Thyroid gland (tissue), 4 donors: ENCODE measurements at regions not wholly inside any gene's neighbourhood (a gene's known extent, or its start where the extent isn't known, plus 50 kb on each side); places are given as distances from the start of the nearest gene placed in this dataset.

Experiments
- CTCF ChIP-seq, 6 experiments: fragments of 200-600 bp in 3 of 6; fragments of 450-650 bp in 3 of 6; sonication (generic) in 3 of 6; IDR thresholded peaks; one replicate each; pipeline ENCODE4 v1.5.1; 2016 to 2019; ENCODE audit warnings: antibody characterized with exemption in 6 of 6, mild to moderate bottlenecking in 2 of 6, inconsistent platforms in 1 of 6, moderate library complexity in 1 of 6
- POLR2A ChIP-seq, 2 donors: fragments of 450-650 bp; IDR thresholded peaks; one replicate each; pipeline ENCODE4 v1.6.1; 2017; ENCODE audit warnings: antibody characterized with exemption in 2 of 2, mild to moderate bottlenecking in 2 of 2, moderate library complexity in 1 of 2

- TF ChIP-seq CTCF (IDR thresholded peaks at IDR 0.05) (no peak), POLR2A (IDR thresholded peaks at IDR 0.05) (no peak)
These were observed 813.5 kb downstream of the FAM181B start for GRCh38 chr11:81920205-81920604.
